ENCODE measurements at regions not wholly inside any gene's neighbourhood (a gene's known extent, or its start where the extent isn't known, plus 50 kb on each side); places are given as distances from the start of the nearest gene placed in this dataset.

DNA sequence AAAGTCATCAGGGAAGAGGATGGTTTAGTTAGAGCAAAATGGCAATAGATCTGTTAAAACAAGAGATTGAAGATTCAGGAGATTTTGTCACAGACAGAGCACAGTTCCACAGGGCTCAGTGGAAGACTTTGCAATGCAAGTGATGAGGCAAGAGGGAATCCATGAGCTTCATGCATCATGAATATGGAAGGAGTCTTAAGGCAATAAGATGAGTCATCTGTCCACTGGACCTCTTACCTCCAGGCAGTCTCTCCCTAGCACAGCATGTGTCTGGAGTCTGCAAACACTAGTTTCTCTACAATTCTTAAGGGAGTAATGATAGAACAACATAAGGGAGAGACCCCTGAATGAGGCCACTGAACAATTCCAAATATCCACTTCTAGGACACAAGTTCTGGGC is 245.7 kb downstream of the NXPE2 start:
- TF ChIP-seq, protein P1, sequence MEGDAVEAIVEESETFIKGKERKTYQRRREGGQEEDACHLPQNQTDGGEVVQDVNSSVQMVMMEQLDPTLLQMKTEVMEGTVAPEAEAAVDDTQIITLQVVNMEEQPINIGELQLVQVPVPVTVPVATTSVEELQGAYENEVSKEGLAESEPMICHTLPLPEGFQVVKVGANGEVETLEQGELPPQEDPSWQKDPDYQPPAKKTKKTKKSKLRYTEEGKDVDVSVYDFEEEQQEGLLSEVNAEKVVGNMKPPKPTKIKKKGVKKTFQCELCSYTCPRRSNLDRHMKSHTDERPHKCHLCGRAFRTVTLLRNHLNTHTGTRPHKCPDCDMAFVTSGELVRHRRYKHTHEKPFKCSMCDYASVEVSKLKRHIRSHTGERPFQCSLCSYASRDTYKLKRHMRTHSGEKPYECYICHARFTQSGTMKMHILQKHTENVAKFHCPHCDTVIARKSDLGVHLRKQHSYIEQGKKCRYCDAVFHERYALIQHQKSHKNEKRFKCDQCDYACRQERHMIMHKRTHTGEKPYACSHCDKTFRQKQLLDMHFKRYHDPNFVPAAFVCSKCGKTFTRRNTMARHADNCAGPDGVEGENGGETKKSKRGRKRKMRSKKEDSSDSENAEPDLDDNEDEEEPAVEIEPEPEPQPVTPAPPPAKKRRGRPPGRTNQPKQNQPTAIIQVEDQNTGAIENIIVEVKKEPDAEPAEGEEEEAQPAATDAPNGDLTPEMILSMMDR (conservative IDR thresholded peaks at IDR 0.05): no peak
- TF ChIP-seq EZH2 (IDR thresholded peaks at IDR 0.05; ENCODE audit: low read depth): no peak

Data from PC-9 (cell line).